H1 (cell line): ENCODE measurements at regions not wholly inside any gene's neighbourhood (a gene's known extent, or its start where the extent isn't known, plus 50 kb on each side); places are given as distances from the start of the nearest gene placed in this dataset.

Experiments
- CHD1 ChIP-seq: IDR thresholded peaks from 2 replicates; pipeline ENCODE4 v1.6.1; 2012; ENCODE audit warnings: low read depth, low read length, improper control_type of control experiment
- CTCF ChIP-seq, 3 experiments: IDR thresholded peaks; 1 replicate in 2 of 3; 2 replicates in 1 of 3; pipeline versions ENCODE4 v1.5.1 to v1.6.1; 2011; ENCODE audit warnings: low read length in 3 of 3, mild to moderate bottlenecking in 3 of 3, inconsistent platforms in 2 of 3, low read depth in 1 of 3, moderate library complexity in 1 of 3; ENCODE audit not compliant: insufficient read depth in 1 of 3; ENCODE audit errors: control extremely low read depth in 1 of 3
- GABPA ChIP-seq: IDR thresholded peaks from 2 replicates; pipeline ENCODE4 v1.6.1; 2011; ENCODE audit warnings: mild to moderate bottlenecking, low read length, moderate library complexity, borderline replicate concordance; ENCODE audit not compliant: insufficient read depth
- KDM5A ChIP-seq: fragments of 200-600 bp; IDR thresholded peaks from 2 replicates; pipeline ENCODE4 v1.7.1; 2012; ENCODE audit warnings: mild to moderate bottlenecking, low read length, inconsistent platforms, mixed read lengths
- POLR2A ChIP-seq, 2 experiments: IDR thresholded peaks; 1 replicate in 1 of 2; 2 replicates in 1 of 2; pipeline ENCODE4 v1.6.1; 2011; ENCODE audit warnings: low read depth in 2 of 2, low read length in 2 of 2, mild to moderate bottlenecking in 2 of 2; ENCODE audit errors: control extremely low read depth in 1 of 2
- RBBP5 ChIP-seq: IDR thresholded peaks from 2 replicates; pipeline ENCODE4 v1.7.1; 2012; ENCODE audit warnings: low read depth, mild to moderate bottlenecking, inconsistent platforms, low read length, moderate library complexity, borderline replicate concordance

- TF ChIP-seq POLR2A (IDR thresholded peaks at IDR 0.05; ENCODE audit: control extremely low read depth in 1 of 2, low read depth in 2 of 2, low read length in 2 of 2) (no peak), CTCF (IDR thresholded peaks at IDR 0.05; ENCODE audit: control extremely low read depth in 1 of 3, insufficient read depth in 1 of 3, low read depth in 1 of 3, low read length in 3 of 3) (no peak), RBBP5 (no peak), CHD1 (no peak), KDM5A (no peak), GABPA (no peak)
These were observed 123.6 kb downstream of the PRLHR start for GRCh38 chr10:118471863-118472262.
